HG03159 (cell line): ENCODE measurements at regions not wholly inside any gene's neighbourhood (a gene's known extent, or its start where the extent isn't known, plus 50 kb on each side); places are given as distances from the start of the nearest gene placed in this dataset.
"Not testable (repeated sequence)": the region's sequence is repeated elsewhere in the genome, so short reads cannot be mapped to it uniquely, and the experiment has no call there.

Source experiments
- ATAC-seq: cut with Tn5 transposase; IDR thresholded peaks from one replicate; pipeline ENCODE4 v1.9.1; 2021; ENCODE audit warnings: mild to moderate bottlenecking, moderate library complexity; ENCODE audit not compliant: unreplicated experiment

- no peak for ATAC-seq
Observed at GRCh38 chr4:148964456-148964855, 522.2 kb upstream of the NR3C2 start.

- ATAC-seq: no peak
Observed at GRCh38 chr4:148962539-148963290, 520.5 kb upstream of the NR3C2 start.

DNA sequence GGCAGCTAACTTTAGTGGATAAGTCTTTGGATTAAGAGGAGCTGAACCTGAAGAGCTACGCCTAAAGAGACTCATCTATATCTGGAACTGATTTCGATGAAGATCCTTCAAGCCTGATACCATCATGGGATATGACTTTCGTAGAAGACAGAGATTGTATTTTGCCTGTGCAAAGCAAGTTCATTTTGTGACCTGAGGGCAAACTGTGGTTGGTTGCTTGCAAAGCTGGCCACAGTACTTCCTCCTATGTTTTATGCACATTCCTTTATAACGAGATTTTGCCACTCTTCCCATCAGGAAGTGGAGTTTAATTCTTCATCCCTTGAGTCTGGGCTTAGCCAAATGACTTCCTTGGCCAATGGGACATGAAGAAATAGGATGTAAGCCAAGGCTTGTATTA is 519.3 kb upstream of the NR3C2 start:
- no peak for ATAC-seq

- ATAC-seq: no peak
Observed at GRCh38 chr4:148958317-148958716, 516.1 kb upstream of the NR3C2 start.

- ATAC-seq: no peak
Observed at GRCh38 chr4:148955564-148956297, 513.5 kb upstream of the NR3C2 start.

GRCh38 chr4:148954011-148954749 is 512.0 kb upstream of the NR3C2 start:
- no peak for ATAC-seq

GRCh38 chr4:148951346-148951745 is 509.1 kb upstream of the NR3C2 start:
- ATAC-seq: no peak

GRCh38 chr4:148946271-148946670 is 504.1 kb upstream of the NR3C2 start:
- ATAC-seq: no peak

- ATAC-seq: no peak
Observed at GRCh38 chr4:148944839-148945219, 502.6 kb upstream of the NR3C2 start.

DNA sequence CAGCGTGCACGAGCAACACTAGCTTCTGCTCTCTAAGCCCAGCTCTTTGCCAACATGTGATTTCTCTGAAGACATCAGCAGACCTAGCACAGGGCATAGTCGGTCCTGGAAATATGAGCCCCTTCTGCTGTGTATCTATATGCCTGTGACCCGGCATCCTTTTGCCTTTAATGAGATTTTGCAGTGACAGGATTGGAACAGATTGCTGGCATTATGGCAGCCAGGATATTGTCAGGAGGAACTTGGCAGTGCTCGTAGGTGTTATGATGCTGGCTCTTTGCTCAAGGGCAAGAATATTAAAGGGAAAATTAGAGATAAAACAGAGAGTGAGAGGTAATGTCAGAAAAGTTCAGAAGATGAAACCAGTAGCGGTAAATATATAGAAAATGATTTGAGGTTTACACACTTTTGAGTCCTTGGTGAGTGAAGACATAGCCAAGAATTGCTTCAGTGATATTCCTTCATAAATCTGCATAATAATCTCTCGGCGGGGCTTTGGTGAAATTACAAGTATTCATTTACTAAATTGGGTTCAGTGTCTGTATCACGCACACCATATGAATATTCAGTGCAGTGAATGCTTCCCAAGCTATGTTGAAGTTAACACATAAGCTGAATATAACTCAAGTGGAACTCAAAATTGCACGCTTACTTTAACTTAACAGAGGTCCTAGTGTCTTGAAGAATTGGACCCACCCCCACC is 502.1 kb upstream of the NR3C2 start:
- no peak for ATAC-seq

GRCh38 chr4:148934926-148935578 is 492.8 kb upstream of the NR3C2 start:
- no peak for ATAC-seq

DNA sequence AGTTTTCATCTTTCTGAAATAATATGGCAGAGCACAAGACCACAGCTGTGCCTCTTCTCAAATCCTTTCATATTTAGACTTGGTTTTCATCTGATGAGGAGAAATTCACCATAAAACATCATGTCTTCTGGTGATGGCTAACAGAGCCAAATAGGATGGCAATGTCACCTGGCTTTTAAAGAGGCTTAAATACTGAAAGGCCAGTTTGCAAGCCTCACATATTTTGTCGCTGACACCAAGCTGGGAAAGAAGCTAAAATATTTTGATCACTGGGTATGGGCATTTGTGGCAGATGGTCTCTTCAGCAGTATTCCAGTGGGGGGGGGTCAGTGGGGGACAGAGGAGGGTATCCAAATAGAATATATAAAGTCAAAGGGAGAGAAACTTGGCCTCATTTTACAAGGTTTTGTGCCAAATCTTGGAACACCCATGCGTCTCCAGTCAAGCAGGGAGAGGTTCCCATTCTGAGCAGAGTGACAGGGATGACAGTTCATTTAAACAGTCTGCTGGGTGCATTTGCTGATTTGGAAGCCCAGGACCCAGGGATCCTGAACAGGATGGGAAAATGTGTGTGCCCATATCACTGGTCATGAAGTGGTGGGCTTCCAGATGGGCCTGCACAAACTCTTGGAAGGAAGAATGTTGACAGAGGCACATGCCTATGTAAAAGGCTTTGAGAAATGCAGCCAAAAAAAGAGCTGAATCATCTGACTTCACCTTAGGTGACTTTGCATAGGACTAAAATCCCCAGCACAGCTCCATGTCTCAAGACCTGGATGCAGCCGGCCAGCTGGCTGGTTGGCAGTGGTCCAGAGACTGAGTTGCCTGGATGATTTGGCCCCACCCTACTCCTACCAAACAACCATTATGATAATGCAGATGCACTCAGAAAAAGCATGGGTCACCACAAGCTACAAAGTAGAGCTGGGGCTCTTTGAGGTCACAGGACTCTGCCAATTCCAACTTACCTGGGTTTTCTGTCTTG is 484.4 kb upstream of the NR3C2 start:
- no peak for ATAC-seq

DNA sequence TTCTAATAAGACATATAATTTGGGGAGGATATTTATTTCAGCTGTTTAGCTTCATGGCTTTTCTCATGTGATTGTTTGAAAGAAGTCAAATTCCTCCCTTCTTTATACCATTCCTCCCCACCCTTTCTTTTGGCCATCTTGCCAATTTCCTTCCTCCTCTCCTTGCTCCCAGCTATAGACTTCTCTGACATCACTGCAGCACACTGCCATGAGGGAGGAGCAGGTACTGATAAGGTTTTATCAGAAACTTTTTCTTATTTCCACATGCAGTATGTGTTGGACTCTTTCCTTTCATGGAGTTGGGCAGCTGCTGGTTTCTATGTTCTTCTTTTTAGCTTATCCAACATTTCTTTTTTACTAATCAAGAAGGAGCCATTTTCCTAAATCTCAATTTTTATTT is 481.7 kb upstream of the NR3C2 start:
- no peak for ATAC-seq

GRCh38 chr4:148922497-148922896 is 480.3 kb upstream of the NR3C2 start:
- no peak for ATAC-seq

DNA sequence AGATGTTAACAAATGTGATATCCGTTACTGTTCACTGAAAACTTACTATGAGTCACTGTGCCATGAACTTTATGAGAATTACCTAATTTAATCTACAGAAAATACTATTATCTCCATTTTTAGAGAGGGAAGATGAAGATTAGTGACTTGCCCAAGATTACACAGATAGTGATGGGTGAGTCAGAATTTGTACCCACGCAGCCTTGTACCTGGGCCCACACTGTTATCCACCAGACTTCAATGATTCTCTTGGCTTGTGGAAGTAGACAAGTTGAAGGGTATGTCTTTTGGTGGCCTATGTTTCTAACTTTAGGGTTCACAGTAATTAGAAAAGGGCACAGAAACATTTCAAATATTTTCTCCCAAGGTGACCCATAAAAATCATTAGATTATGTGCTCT is 472.5 kb upstream of the NR3C2 start:
- ATAC-seq: no peak

GRCh38 chr4:148914301-148914700 is 472.1 kb upstream of the NR3C2 start:
- no peak for ATAC-seq

DNA sequence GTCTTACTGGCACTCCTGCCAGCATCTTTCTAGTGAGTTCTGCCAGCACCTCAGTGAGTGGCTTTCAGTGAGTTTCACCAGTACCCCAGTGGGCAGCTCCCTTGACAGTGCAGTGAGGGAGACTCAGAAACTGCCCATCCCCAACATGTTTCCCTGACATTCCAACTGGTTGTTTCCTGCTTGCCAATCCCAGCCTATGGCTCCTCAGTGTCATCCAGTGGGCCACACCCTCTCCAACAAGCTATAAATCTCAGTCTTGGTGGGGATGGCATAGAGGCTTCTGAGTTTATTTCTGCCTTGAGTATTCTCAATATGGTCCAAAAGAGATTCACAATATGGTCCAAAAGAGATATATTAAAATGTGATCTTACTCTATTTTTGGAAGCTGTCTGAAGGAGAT is 461.2 kb upstream of the NR3C2 start:
- ATAC-seq: no peak

GRCh38 chr4:148901075-148901705 is 459.0 kb upstream of the NR3C2 start:
- no peak for ATAC-seq

- not testable (repeated sequence) for ATAC-seq
Observed at GRCh38 chr4:148898139-148898538, 455.9 kb upstream of the NR3C2 start.
